AG10803 (cell line): ENCODE measurements at regions not wholly inside any gene's neighbourhood (a gene's known extent, or its start where the extent isn't known, plus 50 kb on each side); places are given as distances from the start of the nearest gene placed in this dataset.

ENCODE experiments used
- DNase-seq: peaks from one replicate; pipeline ENCODE4 v3.0.0; 2010; ENCODE audit warnings: low read depth
- H3K4me3 ChIP-seq: 2 replicates; pipeline ENCODE4 v1.5.1; 2011; ENCODE audit warnings: mild to moderate bottlenecking, low read length, control low read depth
- TF ChIP-seq, protein P1 (sequence below): conservative IDR thresholded peaks from 2 replicates; pipeline ENCODE4 v1.5.1; 2011; ENCODE audit warnings: mild to moderate bottlenecking, low read length, control low read depth, inconsistent platforms

DNA sequence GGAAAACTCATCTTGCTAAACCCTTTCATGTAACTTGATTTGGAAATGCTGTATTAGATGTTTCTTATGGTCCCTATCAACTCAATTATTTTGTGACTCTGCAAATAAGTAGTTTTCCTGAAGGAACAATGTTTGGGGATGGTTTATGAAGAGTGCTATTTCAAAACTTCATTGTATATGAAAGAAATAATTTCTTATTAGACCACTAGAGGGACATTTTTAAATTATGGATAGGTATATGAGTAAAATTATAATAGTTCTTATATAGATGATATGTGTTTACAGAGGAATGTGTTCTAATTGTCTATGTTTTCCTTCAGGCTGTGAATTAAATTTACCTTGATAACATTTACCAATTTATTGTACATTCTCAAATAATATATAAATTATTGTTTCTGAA is 509.4 kb upstream of the RAG2 start:
- H3K4me3 ChIP-seq: no peak overlapping the region
- DNase-seq: no peak
- TF ChIP-seq, protein P1, sequence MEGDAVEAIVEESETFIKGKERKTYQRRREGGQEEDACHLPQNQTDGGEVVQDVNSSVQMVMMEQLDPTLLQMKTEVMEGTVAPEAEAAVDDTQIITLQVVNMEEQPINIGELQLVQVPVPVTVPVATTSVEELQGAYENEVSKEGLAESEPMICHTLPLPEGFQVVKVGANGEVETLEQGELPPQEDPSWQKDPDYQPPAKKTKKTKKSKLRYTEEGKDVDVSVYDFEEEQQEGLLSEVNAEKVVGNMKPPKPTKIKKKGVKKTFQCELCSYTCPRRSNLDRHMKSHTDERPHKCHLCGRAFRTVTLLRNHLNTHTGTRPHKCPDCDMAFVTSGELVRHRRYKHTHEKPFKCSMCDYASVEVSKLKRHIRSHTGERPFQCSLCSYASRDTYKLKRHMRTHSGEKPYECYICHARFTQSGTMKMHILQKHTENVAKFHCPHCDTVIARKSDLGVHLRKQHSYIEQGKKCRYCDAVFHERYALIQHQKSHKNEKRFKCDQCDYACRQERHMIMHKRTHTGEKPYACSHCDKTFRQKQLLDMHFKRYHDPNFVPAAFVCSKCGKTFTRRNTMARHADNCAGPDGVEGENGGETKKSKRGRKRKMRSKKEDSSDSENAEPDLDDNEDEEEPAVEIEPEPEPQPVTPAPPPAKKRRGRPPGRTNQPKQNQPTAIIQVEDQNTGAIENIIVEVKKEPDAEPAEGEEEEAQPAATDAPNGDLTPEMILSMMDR: no peak

DNA sequence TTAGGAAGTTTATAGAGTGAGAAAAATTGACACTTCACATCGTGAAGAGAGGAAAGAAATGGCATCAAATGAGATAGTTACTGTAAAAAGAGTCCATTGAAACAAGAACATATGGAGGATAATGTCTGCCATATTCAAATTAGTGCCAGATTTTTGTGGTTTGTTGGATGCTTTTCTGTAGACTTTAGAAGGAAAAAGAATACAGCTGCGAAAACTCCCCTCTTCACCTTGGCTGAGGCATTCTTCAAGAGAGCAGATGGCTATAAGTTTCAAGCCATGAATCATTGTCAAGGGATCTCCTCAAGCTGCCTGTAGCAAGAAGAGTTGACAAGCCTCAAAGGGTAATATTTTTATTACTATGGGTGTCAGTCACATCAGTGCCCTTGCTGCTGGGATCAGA is 507.4 kb upstream of the RAG2 start:
- TF ChIP-seq, protein P1: no peak
- no peak for DNase-seq
- no peak overlapping the region for H3K4me3 ChIP-seq

DNA sequence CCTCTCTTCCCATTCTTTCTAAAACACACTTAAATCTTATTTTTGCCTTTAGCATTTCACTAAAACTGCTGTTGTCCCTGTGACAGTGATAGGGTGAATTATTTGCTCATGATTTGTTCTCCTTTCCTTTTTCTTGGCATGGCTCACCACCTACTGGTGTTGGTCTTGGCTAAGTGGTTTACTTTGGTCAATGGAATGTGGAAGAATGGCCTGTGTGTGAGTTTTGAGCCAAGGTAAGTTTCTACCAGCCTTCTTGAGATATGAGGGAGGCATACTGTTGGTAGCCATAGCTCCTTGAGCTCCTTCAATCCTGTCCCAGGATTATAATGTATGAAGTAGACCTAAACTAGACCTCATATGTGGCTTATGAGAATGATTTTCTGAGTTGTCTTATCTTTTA is 506.3 kb upstream of the RAG2 start:
- no peak overlapping the region for H3K4me3 ChIP-seq
- no peak for DNase-seq
- TF ChIP-seq, protein P1: no peak

DNA sequence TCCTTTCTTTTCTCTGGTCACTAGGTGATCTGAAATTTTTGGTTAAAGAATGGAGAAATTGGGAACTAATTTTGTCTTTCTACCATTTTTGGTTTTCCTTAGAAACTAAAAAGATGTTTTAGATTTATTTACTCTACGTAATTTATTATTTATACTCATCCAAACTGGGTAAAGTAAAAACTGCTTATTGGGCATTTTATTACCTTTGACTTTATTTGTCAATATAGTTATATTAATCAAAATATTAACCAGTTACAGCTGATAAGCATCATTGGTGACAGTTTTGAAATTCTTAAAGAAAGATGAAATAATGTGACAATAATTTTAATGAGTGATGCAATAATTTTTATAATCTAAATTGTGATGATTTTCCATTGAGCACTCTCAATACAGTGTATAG is 502.0 kb upstream of the RAG2 start:
- DNase-seq: no peak
- no peak overlapping the region for H3K4me3 ChIP-seq
- TF ChIP-seq, protein P1: no peak

DNA sequence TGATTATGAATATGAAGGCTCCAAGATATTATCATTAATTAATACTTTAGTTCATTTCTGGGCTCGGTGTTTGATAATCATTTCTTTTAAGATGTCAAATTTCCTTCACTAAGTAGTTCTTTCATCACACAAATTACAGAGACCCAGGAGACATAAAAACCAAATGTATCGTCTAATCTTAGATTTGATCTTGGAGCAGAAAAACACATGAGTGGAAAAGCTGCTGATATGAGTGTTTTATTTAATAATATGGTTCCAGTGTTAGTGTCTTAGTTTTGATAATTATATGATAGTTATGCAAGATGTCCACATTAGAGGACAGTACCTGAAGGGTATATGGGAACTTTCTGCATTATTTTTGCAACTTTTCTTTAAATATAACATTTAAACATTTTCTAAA is 494.5 kb upstream of the RAG2 start:
- no peak for DNase-seq
- H3K4me3 ChIP-seq: no peak overlapping the region
- TF ChIP-seq, protein P1: no peak

DNA sequence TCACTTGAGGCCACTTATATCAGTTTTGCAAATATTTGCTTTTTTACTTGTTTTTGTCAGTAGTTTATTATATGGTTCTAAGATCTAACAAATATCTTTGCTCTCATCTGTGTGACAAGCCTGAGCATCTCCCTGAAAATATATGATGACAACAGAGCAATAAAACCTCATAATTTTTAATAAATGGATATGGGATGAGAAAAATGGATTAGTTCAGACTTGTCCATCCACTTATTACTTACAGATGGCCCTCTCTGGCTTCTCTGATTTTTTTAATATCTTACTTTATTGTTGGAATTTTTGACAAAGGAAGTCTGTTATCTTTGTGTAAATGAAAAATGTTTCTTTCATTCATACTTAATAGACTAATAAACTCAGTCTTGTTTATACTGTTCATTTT is 491.4 kb upstream of the RAG2 start:
- TF ChIP-seq, protein P1: no peak
- DNase-seq: no peak

DNA sequence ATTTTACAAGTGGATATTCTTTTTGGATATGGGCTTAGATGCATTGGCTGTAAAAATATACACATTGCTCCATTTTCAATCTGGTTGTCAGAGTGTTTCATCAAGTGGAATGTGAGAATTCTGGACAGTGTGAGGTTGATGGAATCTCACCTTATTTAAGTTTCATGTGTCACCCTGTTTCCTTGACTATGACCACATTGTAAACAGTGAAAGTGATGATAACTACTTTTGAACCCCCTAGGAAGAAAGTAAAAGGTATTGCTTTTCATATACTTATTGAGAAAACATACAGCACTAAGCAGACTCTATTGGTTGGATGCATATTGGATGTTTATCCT is 490.5 kb upstream of the RAG2 start:
- TF ChIP-seq, protein P1: no peak
- H3K4me3 ChIP-seq: no peak overlapping the region
- DNase-seq: no peak

More for the DNA sequence above, 491.4 kb upstream of the RAG2 start:
- no peak overlapping the region for H3K4me3 ChIP-seq
